ENCODE measurements at regions not wholly inside any gene's neighbourhood (a gene's known extent, or its start where the extent isn't known, plus 50 kb on each side); places are given as distances from the start of the nearest gene placed in this dataset.
"Not testable (repeated sequence)": the region's sequence is repeated elsewhere in the genome, so short reads cannot be mapped to it uniquely, and the experiment has no call there.

- DNase-seq (ENCODE audit: low read depth), result peak; percentile 8
Observed at GRCh38 chr12:67759829-67760228, 111.3 kb downstream of the DYRK2 start.

GRCh38 chr12:67760586-67761275 lies 112.2 kb downstream of the DYRK2 start:
- DNase-seq (ENCODE audit: low read depth), result no peak

- DNase-seq (ENCODE audit: low read depth), result no peak
Observed at GRCh38 chr12:67761566-67761965, 113.0 kb downstream of the DYRK2 start.

DNA sequence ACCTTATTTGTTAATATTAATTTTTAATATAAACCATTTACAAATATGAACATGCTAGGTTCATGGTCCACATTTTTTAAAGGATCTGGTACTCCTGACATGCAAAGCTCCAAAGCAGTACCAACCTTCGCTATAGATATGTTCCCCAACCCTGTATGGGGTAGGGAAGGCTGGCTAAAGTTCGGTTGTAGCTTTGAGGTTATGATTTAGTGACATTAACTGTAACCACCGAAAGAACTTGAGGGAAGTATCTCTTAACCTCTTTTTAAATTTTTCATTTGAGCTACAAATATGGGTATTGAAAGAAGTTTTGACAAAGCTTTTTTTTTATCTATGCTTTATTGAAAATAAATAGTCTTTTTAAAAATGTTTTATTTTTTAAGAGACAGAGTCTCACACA lies 115.5 kb downstream of the DYRK2 start:
- no peak for DNase-seq (ENCODE audit: low read depth)

- no peak for DNase-seq (ENCODE audit: low read depth)
Observed at GRCh38 chr12:67764946-67765619, 116.5 kb downstream of the DYRK2 start.

DNA sequence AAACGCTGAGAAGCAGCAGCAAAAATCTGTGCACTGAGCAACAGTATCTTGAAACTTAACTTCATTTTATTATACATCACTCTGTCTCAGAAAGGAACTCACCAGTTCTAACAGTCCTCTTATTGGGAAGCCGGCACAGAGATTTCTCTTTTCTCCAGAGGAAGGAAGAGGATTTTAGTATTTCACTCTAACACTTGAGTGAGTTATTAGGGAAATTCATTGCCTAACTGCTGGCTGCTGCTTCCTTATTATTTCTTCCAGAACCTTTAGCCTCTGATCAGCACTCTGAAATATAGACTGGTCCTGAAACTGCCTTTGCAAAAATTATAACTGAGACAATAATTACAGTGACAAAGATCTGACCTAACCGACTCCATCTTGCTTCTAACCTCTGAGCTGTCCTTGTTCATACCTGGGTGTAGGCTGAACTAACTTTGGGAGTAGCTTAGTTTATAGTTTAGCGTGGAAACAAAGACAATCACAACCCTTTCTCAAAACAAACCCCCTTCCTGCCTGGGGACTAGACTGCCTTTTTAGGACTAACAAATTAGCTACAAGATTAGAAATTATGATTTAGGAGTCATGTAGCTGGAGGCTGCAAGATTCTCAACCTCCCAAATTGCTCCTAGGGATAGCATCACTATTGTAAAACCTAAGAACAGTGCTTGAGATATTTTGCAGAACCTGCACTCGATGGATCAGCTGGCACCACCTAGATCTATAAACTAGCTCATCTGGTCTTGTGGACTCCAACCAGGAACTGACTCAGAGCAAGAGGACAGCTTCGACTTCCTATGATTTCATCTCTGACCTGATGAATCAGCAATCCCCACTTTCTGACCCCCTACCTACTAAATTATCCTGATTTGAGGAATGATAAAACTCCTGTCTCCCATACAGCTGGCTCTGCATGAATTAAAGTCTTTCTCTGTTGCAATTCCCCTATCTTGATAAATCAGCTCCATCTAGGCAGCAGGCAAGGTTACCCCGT lies 117.5 kb downstream of the DYRK2 start:
- no peak for DNase-seq (ENCODE audit: low read depth)

DNA sequence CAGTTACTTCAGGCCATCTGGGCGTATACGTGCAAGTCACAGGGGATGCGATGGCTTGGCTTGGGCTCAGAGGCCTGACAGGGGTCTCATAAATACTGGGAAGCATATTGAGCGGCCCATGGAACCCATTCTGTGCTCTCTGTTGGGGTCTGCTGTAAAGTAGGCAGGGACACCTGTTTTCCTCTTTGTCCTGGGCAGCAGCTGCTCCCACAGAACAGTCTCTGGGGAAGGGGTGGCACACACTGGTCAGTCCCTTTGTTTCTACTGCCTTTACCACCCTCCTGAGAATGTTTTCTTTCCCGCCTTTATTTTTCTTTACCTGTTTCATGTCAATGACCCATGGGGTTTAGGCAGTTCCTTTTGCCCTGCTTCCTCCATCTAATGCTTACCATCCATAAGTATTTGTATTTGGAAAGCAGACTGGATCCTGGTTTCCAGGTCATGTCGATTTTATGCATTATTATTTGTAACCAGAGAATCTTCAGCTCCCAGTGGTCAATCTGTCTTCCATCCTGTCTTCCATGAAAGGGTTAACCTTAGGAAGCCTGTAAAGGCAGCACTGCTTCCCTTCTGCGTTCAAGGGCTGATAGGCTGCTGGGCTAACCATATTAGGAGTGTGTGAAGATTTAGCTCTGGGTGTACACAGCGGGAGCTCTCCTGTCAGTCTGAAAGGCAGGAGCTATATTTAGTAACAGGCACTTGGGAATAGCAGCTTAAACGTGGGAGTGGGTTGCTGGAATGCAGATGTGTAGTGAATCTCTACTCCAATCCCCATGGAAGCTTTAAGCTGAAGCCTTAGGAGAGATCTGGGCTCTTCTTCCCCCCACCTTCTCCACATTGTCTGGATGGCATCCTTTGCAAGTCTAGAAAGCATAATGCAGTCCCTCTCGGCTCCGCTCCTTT lies 124.0 kb downstream of the DYRK2 start:
- no peak for DNase-seq (ENCODE audit: low read depth)

DNA sequence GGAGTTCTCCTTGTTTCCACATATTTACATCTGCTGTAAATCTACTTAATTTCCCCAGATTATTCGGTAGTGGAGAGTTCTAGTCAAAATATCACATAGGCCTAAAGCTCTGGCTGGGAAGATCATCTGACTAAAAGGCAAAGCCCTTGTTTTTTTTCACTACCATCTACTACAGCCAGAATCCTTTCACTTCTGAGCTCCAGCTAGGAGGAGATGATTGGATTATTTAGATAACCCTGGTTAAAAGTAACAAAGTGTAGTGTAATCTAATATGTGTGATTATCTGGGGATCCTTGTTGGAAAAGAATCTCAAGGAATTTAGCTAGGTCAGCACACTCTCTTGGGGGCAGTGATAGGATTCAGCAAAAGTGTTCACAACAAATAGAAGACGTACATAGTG lies 125.4 kb downstream of the DYRK2 start:
- DNase-seq (ENCODE audit: low read depth), result no peak

DNA sequence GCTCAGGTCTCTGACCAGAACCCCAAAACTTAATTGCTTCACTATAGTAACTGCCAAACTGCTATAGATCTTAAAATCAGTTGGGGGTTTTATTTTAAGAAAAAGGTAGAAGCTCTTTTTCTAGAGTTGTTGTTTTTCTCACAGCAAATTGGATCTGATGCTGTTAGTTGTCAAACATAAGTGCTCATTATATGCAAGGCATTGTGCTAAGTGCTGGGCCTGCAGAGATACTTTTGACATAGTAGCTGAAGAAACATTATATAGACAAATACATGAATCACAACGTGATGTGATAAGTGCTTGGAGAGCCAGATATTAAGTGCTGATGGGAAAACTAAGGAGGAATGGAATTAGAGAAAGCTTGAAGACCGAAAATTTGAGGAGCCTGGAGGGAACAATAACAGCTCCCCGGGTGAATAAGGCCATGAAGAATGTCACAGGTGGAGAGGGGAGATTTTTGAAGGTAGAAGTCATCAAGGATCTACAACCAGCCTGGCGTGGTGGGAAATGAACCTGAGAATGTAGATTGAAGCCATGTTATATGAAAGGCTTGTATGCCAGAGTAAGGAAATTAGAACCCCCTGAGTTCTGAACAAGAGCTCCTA lies 126.5 kb downstream of the DYRK2 start:
- DNase-seq (ENCODE audit: low read depth), result no peak

DNA sequence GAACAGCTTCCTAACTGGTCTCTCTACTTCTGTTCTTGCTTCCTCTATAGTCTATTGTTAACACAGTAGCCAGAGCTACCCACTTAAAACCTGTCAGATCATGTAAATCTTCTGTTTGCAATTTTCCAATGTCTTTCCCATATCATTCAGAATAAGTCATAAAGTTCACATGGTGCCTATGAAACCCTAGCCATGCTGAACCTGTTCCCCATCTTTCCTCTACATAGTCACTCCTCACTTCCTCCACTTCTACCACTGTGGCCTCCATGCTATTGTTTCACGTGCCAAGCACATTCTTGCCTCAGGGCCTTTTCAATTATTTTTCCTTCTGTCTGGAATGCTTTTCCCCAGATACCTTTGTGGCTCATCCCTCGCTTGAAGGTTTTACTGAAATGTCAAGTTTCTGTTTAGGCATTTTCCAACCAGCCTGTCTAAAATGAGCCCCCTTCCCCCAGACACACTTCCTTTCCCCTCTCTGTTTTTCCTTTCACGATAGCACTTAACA lies 132.1 kb downstream of the DYRK2 start:
- DNase-seq (ENCODE audit: low read depth), result no peak

GRCh38 chr12:67782573-67782972 lies 134.0 kb downstream of the DYRK2 start:
- DNase-seq (ENCODE audit: low read depth), result no peak

- no peak for DNase-seq (ENCODE audit: low read depth)
Observed at GRCh38 chr12:67783393-67783792, 134.8 kb downstream of the DYRK2 start.

GRCh38 chr12:67784831-67785230 lies 136.3 kb downstream of the DYRK2 start:
- no peak for DNase-seq (ENCODE audit: low read depth)

GRCh38 chr12:67786086-67786485 lies 137.5 kb downstream of the DYRK2 start:
- no peak for DNase-seq (ENCODE audit: low read depth)

DNA sequence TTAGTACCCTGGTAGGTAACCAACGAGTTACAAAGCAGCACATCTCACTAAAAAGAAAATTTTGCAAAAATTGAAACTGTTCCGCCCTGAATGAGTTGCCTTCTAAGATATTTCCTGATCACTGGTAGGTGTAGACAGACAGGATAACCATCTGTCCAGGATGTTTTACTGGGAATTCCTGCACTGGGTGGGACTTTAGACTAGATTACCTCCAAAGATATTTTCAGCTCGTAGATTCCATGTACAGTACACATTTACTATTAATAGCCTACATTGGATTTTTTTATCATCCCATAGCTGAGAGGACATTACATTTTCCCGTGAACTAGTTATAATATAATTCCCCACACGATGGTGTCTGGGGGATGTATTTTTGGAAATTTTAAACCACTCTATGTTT lies 139.6 kb downstream of the DYRK2 start:
- no peak for DNase-seq (ENCODE audit: low read depth)

- DNase-seq (ENCODE audit: low read depth), result no peak
Observed at GRCh38 chr12:67789266-67789665, 140.7 kb downstream of the DYRK2 start.

- DNase-seq (ENCODE audit: low read depth), result no peak
Observed at GRCh38 chr12:67790660-67791059, 142.1 kb downstream of the DYRK2 start.

DNA sequence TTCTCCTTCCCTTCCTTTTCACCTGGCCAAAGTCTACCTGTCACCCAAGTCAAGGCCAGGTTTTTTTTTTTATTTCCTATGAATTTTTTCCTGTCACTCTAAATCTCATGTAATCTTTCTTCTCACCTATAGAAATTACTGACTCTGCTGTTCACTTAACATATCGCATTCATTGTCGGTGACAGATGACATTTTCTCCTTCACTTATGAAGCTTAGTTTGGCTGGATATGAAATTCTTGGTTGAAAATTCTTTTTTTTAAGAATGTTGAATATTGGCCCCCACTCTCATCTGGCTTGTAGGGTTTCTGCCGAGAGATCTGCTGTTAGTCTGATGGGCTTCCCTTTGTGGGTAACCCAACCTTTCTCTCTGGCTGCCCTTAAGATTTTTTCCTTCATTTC lies 142.8 kb downstream of the DYRK2 start:
- not testable (repeated sequence) for DNase-seq (ENCODE audit: low read depth)

- no peak for DNase-seq (ENCODE audit: low read depth)
Observed at GRCh38 chr12:67792185-67792584, 143.6 kb downstream of the DYRK2 start.

- no peak for DNase-seq (ENCODE audit: low read depth)
Observed at GRCh38 chr12:67794161-67794560, 145.6 kb downstream of the DYRK2 start.

DNA sequence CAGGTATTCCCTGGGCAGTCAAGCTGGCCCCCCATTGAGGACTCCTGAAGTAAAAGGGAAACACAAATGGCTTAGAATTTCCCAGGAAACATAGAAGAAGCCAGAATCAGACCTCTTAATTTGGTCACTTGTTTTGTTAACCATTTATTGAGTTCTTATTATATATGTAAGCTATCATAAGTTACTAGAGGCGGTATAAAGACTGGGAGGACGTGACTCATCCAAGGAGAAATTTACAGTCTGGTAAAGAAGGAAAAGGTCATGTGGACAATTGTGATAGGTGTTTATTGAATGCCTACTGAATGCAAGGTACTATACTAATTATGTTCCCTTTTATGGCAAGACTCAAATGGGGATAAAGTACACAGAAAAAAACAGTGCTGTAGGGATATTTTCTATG lies 146.7 kb downstream of the DYRK2 start:
- no peak for DNase-seq (ENCODE audit: low read depth)

Data from activated T-cell treated with anti-CD3 and anti-CD28 coated beads for 48 hours (primary cell).